Astrocyte (in vitro differentiated cells and primary cell): ENCODE measurements at regions not wholly inside any gene's neighbourhood (a gene's known extent, or its start where the extent isn't known, plus 50 kb on each side); places are given as distances from the start of the nearest gene placed in this dataset.

ENCODE experiments used
- DNase-seq: peaks from one replicate; pipeline ENCODE4 v3.0.0-alpha.2; 2010; ENCODE audit warnings: low read depth
- FAIRE-seq: peaks from 2 replicates; lab custom pipeline; 2011; peaks lifted over from hg19 to GRCh38; lab: Jason Lieb, UNC
- H2AFZ ChIP-seq: 2 replicates; pipeline ENCODE4 v1.6.0; 2012; ENCODE audit warnings: low read depth, low read length, inconsistent platforms
- H3K27ac ChIP-seq: 2 replicates; pipeline ENCODE4 v1.5.1; 2011; ENCODE audit warnings: low read depth, low read length, inconsistent platforms
- H3K27me3 ChIP-seq: 2 replicates; pipeline ENCODE4 v1.6.0; 2011; ENCODE audit warnings: low read length, inconsistent platforms; ENCODE audit not compliant: insufficient read depth
- H3K36me3 ChIP-seq: 2 replicates; pipeline ENCODE4 v1.5.1; 2011; ENCODE audit warnings: low read length, inconsistent platforms; ENCODE audit not compliant: insufficient read depth
- H3K4me1 ChIP-seq: 2 replicates; pipeline ENCODE4 v1.5.1; 2011; ENCODE audit warnings: low read length, inconsistent platforms; ENCODE audit not compliant: insufficient read depth
- H3K4me2 ChIP-seq: 2 replicates; pipeline ENCODE4 v1.6.0; 2012; ENCODE audit warnings: low read length, inconsistent platforms
- H3K4me3 ChIP-seq: 2 replicates; pipeline ENCODE4 v1.5.1; 2011; ENCODE audit warnings: low read depth, mild to moderate bottlenecking, low read length, inconsistent platforms; ENCODE audit not compliant: insufficient read depth
- H3K79me2 ChIP-seq: 2 replicates; pipeline ENCODE4 v1.6.0; 2012; ENCODE audit warnings: mild to moderate bottlenecking, low read length, inconsistent platforms; ENCODE audit not compliant: insufficient read depth
- H3K9ac ChIP-seq: 2 replicates; pipeline ENCODE4 v1.6.0; 2012; ENCODE audit warnings: mild to moderate bottlenecking, low read length, inconsistent platforms
- H3K9me3 ChIP-seq: 2 replicates; pipeline ENCODE4 v1.5.1; 2012; ENCODE audit warnings: low read depth, mild to moderate bottlenecking, low read length, inconsistent platforms; ENCODE audit not compliant: insufficient read depth
- H4K20me1 ChIP-seq: 2 replicates; pipeline ENCODE4 v1.6.0; 2012; ENCODE audit warnings: low read length, inconsistent platforms; ENCODE audit not compliant: insufficient read depth
- H3K27ac Mint-ChIP-seq: one replicate; pipeline ENCODE4 v1.8.0; 2021; ENCODE audit warnings: mild to moderate bottlenecking, mixed read lengths; ENCODE audit not compliant: unreplicated experiment
- H3K27me3 Mint-ChIP-seq: one replicate; pipeline ENCODE4 v1.8.0; 2021; ENCODE audit warnings: low read depth, mixed read lengths; ENCODE audit not compliant: unreplicated experiment
- H3K36me3 Mint-ChIP-seq: one replicate; pipeline ENCODE4 v1.8.0; 2021; ENCODE audit warnings: low read depth, mixed read lengths; ENCODE audit not compliant: unreplicated experiment
- H3K4me1 Mint-ChIP-seq: one replicate; pipeline ENCODE4 v1.8.0; 2021; ENCODE audit warnings: low read depth, mixed read lengths; ENCODE audit not compliant: unreplicated experiment
- H3K4me3 Mint-ChIP-seq: one replicate; pipeline ENCODE4 v1.8.0; 2021; ENCODE audit warnings: mild to moderate bottlenecking, moderate library complexity, mixed read lengths; ENCODE audit not compliant: unreplicated experiment
- H3K9me3 Mint-ChIP-seq: one replicate; pipeline ENCODE4 v1.8.0; 2021; ENCODE audit warnings: mild to moderate bottlenecking, mixed read lengths; ENCODE audit not compliant: unreplicated experiment
- CTCF ChIP-seq: IDR thresholded peaks from 2 replicates; pipeline ENCODE4 v1.5.1; 2011; ENCODE audit warnings: low read depth, mild to moderate bottlenecking, inconsistent platforms, low read length, moderate library complexity; ENCODE audit not compliant: insufficient read depth
- EZH2 ChIP-seq: IDR thresholded peaks from 2 replicates; pipeline ENCODE4 v1.6.1; 2012; ENCODE audit warnings: mild to moderate bottlenecking, low read length, inconsistent platforms; ENCODE audit not compliant: insufficient read depth

GRCh38 chr2:59746291-59746690, 807.2 kb downstream of the BCL11A start:
- no peak for FAIRE-seq
- Histone ChIP-seq H3K4me3 (no peak overlapping the region), H2AFZ (no peak overlapping the region), H3K79me2 (no peaks in the 10 kb centered on the region), H3K9me3 (no peaks in the 10 kb centered on the region), H3K4me2 (no peak overlapping the region), H3K27ac (no peak overlapping the region), H3K4me1 (no peaks in the 10 kb centered on the region), H3K36me3 (no peaks in the 10 kb centered on the region), H3K27me3 (no peaks in the 10 kb centered on the region), H3K9ac (no peak overlapping the region), H4K20me1 (no peaks in the 10 kb centered on the region)
- H3K27ac Mint-ChIP-seq = no peak overlapping the region
- no peak overlapping the region for H3K4me3 Mint-ChIP-seq
- no peaks in the 10 kb centered on the region for H3K27me3 Mint-ChIP-seq
- TF ChIP-seq EZH2 = no peak
- TF ChIP-seq CTCF = no peak
- H3K9me3 Mint-ChIP-seq = no peaks in the 10 kb centered on the region
- H3K4me1 Mint-ChIP-seq = no peaks in the 10 kb centered on the region
- DNase-seq = no peak
- H3K36me3 Mint-ChIP-seq = no peaks in the 10 kb centered on the region

- Histone ChIP-seq H3K9ac (no peak overlapping the region), H3K9me3 (no peaks in the 10 kb centered on the region), H2AFZ (no peak overlapping the region), H3K27me3 (no peaks in the 10 kb centered on the region), H3K4me2 (no peak overlapping the region), H3K4me1 (no peaks in the 10 kb centered on the region), H3K79me2 (no peaks in the 10 kb centered on the region), H4K20me1 (no peaks in the 10 kb centered on the region), H3K4me3 (no peak overlapping the region), H3K27ac (no peak overlapping the region), H3K36me3 (no peaks in the 10 kb centered on the region)
- H3K27ac Mint-ChIP-seq = no peak overlapping the region
- H3K36me3 Mint-ChIP-seq = no peaks in the 10 kb centered on the region
- no peaks in the 10 kb centered on the region for H3K27me3 Mint-ChIP-seq
- TF ChIP-seq EZH2 (no peak), CTCF (no peak)
- DNase-seq = no peak
- no peaks in the 10 kb centered on the region for H3K4me1 Mint-ChIP-seq
- H3K9me3 Mint-ChIP-seq = no peaks in the 10 kb centered on the region
- H3K4me3 Mint-ChIP-seq = no peak overlapping the region
- FAIRE-seq = no peak
Observed at GRCh38 chr2:59745085-59745484, 808.4 kb downstream of the BCL11A start.

- H3K79me2 ChIP-seq = no peaks in the 10 kb centered on the region
- Mint-ChIP-seq H3K4me3 (no peak overlapping the region), H3K9me3 (no peaks in the 10 kb centered on the region), H3K4me1 (no peaks in the 10 kb centered on the region), H3K36me3 (no peaks in the 10 kb centered on the region), H3K27me3 (no peaks in the 10 kb centered on the region), H3K27ac (no peak overlapping the region)
- no peaks in the 10 kb centered on the region for H4K20me1 ChIP-seq
- no peak for DNase-seq
- TF ChIP-seq CTCF (no peak), EZH2 (no peak)
- H3K9me3 ChIP-seq = no peaks in the 10 kb centered on the region
- H2AFZ ChIP-seq = no peak overlapping the region
- H3K27ac ChIP-seq = no peak overlapping the region
- no peaks in the 10 kb centered on the region for H3K27me3 ChIP-seq
- no peak overlapping the region for H3K4me2 ChIP-seq
- no peak overlapping the region for H3K4me3 ChIP-seq
- no peaks in the 10 kb centered on the region for H3K36me3 ChIP-seq
- no peaks in the 10 kb centered on the region for H3K4me1 ChIP-seq
- FAIRE-seq = no peak
- H3K9ac ChIP-seq = no peak overlapping the region
Observed at GRCh38 chr2:59744436-59744835, 809.0 kb downstream of the BCL11A start.
